AG10803 (cell line): ENCODE measurements at regions not wholly inside any gene's neighbourhood (a gene's known extent, or its start where the extent isn't known, plus 50 kb on each side); places are given as distances from the start of the nearest gene placed in this dataset.
A peak's percentile ranks its signal among the peaks of the same experiment; 100 is the strongest.

Experiments used
- DNase-seq: peaks from one replicate; pipeline ENCODE4 v3.0.0; 2010; ENCODE audit warnings: low read depth
- H3K4me3 ChIP-seq: 2 replicates; pipeline ENCODE4 v1.5.1; 2011; ENCODE audit warnings: mild to moderate bottlenecking, low read length, control low read depth
- CTCF ChIP-seq: conservative IDR thresholded peaks from 2 replicates; pipeline ENCODE4 v1.5.1; 2011; ENCODE audit warnings: mild to moderate bottlenecking, low read length, control low read depth, inconsistent platforms

- no peak overlapping the region for H3K4me3 ChIP-seq
- DNase-seq: no peak
- TF ChIP-seq CTCF: no peak
Observed at GRCh38 chr13:32947411-32948276, 68.6 kb upstream of the KL start.

- TF ChIP-seq CTCF: no peak
- no peak overlapping the region for H3K4me3 ChIP-seq
Observed at GRCh38 chr13:32949820-32950219, 66.4 kb upstream of the KL start.

GRCh38 chr13:32951580-32951979 lies 64.6 kb upstream of the KL start:
- no peak for TF ChIP-seq CTCF
- no peak for DNase-seq
- no peak overlapping the region for H3K4me3 ChIP-seq

More at GRCh38 chr13:32949820-32950219, 66.4 kb upstream of the KL start:
- DNase-seq: no peak

- no peak for TF ChIP-seq CTCF
- no peak for DNase-seq
- H3K4me3 ChIP-seq: no peak overlapping the region
Observed at GRCh38 chr13:32955881-32956594, 60.2 kb upstream of the KL start.

- peak; percentile 25 for DNase-seq
- TF ChIP-seq CTCF: no peak
- H3K4me3 ChIP-seq: no peak overlapping the region
Observed at GRCh38 chr13:32956595-32956933, 59.7 kb upstream of the KL start.

- TF ChIP-seq CTCF: no peak
- H3K4me3 ChIP-seq: no peak overlapping the region
- DNase-seq: no peak
Observed at GRCh38 chr13:32960626-32961025, 55.6 kb upstream of the KL start.

GRCh38 chr13:32961724-32962123 lies 54.5 kb upstream of the KL start:
- no peak for TF ChIP-seq CTCF
- no peak overlapping the region for H3K4me3 ChIP-seq
- DNase-seq: no peak
